Activated naive CD4-positive, alpha-beta T cell (primary cell): ENCODE measurements at regions not wholly inside any gene's neighbourhood (a gene's known extent, or its start where the extent isn't known, plus 50 kb on each side); places are given as distances from the start of the nearest gene placed in this dataset.

Experiments
- DNase-seq, 4 experiments: peaks; one replicate each; lab custom pipeline; 2025; lab: John Stamatoyannopoulos, UW

- no peak for DNase-seq
Observed at GRCh38 chr16:9302072-9302471, 210.6 kb downstream of the HAPSTR1 start.

GRCh38 chr16:9306753-9307152 lies 215.3 kb downstream of the HAPSTR1 start:
- DNase-seq = no peak

GRCh38 chr16:9307446-9307845 lies 216.0 kb downstream of the HAPSTR1 start:
- no peak for DNase-seq

- DNase-seq = no peak
Observed at GRCh38 chr16:9308356-9308801, 216.9 kb downstream of the HAPSTR1 start.

GRCh38 chr16:9308850-9309249 lies 217.4 kb downstream of the HAPSTR1 start:
- no peak for DNase-seq

- DNase-seq = no peak
Observed at GRCh38 chr16:9309844-9310243, 218.4 kb downstream of the HAPSTR1 start.

GRCh38 chr16:9311303-9311954 lies 220.0 kb downstream of the HAPSTR1 start:
- DNase-seq = no peak

GRCh38 chr16:9316008-9316407 lies 224.6 kb downstream of the HAPSTR1 start:
- no peak for DNase-seq

- no peak for DNase-seq
Observed at GRCh38 chr16:9316615-9317014, 225.2 kb downstream of the HAPSTR1 start.

- DNase-seq = no peak
Observed at GRCh38 chr16:9318764-9319163, 227.3 kb downstream of the HAPSTR1 start.

- DNase-seq = no peak
Observed at GRCh38 chr16:9322769-9323168, 231.3 kb downstream of the HAPSTR1 start.

- no peak for DNase-seq
Observed at GRCh38 chr16:9323170-9323569, 231.7 kb downstream of the HAPSTR1 start.

GRCh38 chr16:9327253-9327652 lies 235.8 kb downstream of the HAPSTR1 start:
- DNase-seq = no peak

GRCh38 chr16:9328411-9328810 lies 237.0 kb downstream of the HAPSTR1 start:
- no peak for DNase-seq

- DNase-seq = no peak
Observed at GRCh38 chr16:9330095-9330494, 238.7 kb downstream of the HAPSTR1 start.

- DNase-seq = no peak
Observed at GRCh38 chr16:9331503-9331902, 240.1 kb downstream of the HAPSTR1 start.

GRCh38 chr16:9332574-9333148 lies 241.2 kb downstream of the HAPSTR1 start:
- no peak for DNase-seq

- no peak for DNase-seq
Observed at GRCh38 chr16:9333469-9333868, 242.0 kb downstream of the HAPSTR1 start.

- no peak for DNase-seq
Observed at GRCh38 chr16:9334103-9334502, 242.7 kb downstream of the HAPSTR1 start.

- DNase-seq = no peak
Observed at GRCh38 chr16:9337308-9338032, 246.0 kb downstream of the HAPSTR1 start.

- no peak for DNase-seq
Observed at GRCh38 chr16:9338068-9338467, 246.6 kb downstream of the HAPSTR1 start.

GRCh38 chr16:9338510-9338909 lies 247.1 kb downstream of the HAPSTR1 start:
- DNase-seq = no peak

- no peak for DNase-seq
Observed at GRCh38 chr16:9340526-9341256, 249.2 kb downstream of the HAPSTR1 start.
